ENCODE measurements at regions not wholly inside any gene's neighbourhood (a gene's known extent, or its start where the extent isn't known, plus 50 kb on each side); places are given as distances from the start of the nearest gene placed in this dataset.

- Histone ChIP-seq H3K79me2 (ENCODE audit: insufficient read depth, low read length) (no peaks in the 10 kb centered on the region), H3K4me1 (ENCODE audit: insufficient read depth, low read length, poor library complexity, severe bottlenecking) (no peaks in the 10 kb centered on the region), H4K20me1 (ENCODE audit: insufficient read depth, low read length, poor library complexity, severe bottlenecking) (no peaks in the 10 kb centered on the region), H3K9me3 (ENCODE audit: insufficient read depth, low read depth, low read length) (no peaks in the 10 kb centered on the region), H3K27me3 (ENCODE audit: insufficient read depth, low read length, poor library complexity, severe bottlenecking) (no peaks in the 10 kb centered on the region), H3K4me2 (ENCODE audit: low read depth, low read length, poor library complexity, severe bottlenecking) (no peak overlapping the region), H3K36me3 (ENCODE audit: insufficient read depth, low read length) (no peaks in the 10 kb centered on the region), H3F3A (ENCODE audit: low read depth) (no peaks in the 10 kb centered on the region), H2AFZ (ENCODE audit: low read length) (no peak overlapping the region), H3K4me3 (ENCODE audit: low read length, poor library complexity, severe bottlenecking) (no peak overlapping the region), H3K9me2 (replicated peaks; ENCODE audit: low read depth, low read length) (no peaks in the 10 kb centered on the region), H3K9ac (ENCODE audit: low read depth, low read length, poor library complexity, severe bottlenecking) (no peak overlapping the region)
- TF ChIP-seq EZH2phosphoT487 (IDR thresholded peaks at IDR 0.05; ENCODE audit: borderline replicate concordance) = no peak
- no peak for TF ChIP-seq CTCF (conservative IDR thresholded peaks at IDR 0.05; ENCODE audit: low read length)
Observed at GRCh38 chr15:95120595-95120994, 889.2 kb downstream of the MCTP2 start.

GRCh38 chr15:95121191-95121590 lies 889.8 kb downstream of the MCTP2 start:
- Histone ChIP-seq H3K9ac (ENCODE audit: low read depth, low read length, poor library complexity, severe bottlenecking) (no peak overlapping the region), H3K9me3 (ENCODE audit: insufficient read depth, low read depth, low read length) (no peaks in the 10 kb centered on the region), H2AFZ (ENCODE audit: low read length) (no peak overlapping the region), H3K4me2 (ENCODE audit: low read depth, low read length, poor library complexity, severe bottlenecking) (no peak overlapping the region), H3F3A (ENCODE audit: low read depth) (no peaks in the 10 kb centered on the region), H3K4me1 (ENCODE audit: insufficient read depth, low read length, poor library complexity, severe bottlenecking) (no peaks in the 10 kb centered on the region), H3K27me3 (ENCODE audit: insufficient read depth, low read length, poor library complexity, severe bottlenecking) (no peaks in the 10 kb centered on the region), H3K4me3 (ENCODE audit: low read length, poor library complexity, severe bottlenecking) (no peak overlapping the region), H3K79me2 (ENCODE audit: insufficient read depth, low read length) (no peaks in the 10 kb centered on the region), H3K36me3 (ENCODE audit: insufficient read depth, low read length) (no peaks in the 10 kb centered on the region), H3K9me2 (replicated peaks; ENCODE audit: low read depth, low read length) (no peaks in the 10 kb centered on the region), H4K20me1 (ENCODE audit: insufficient read depth, low read length, poor library complexity, severe bottlenecking) (no peaks in the 10 kb centered on the region)
- no peak for TF ChIP-seq CTCF (conservative IDR thresholded peaks at IDR 0.05; ENCODE audit: low read length)
- no peak for TF ChIP-seq EZH2phosphoT487 (IDR thresholded peaks at IDR 0.05; ENCODE audit: borderline replicate concordance)

DNA sequence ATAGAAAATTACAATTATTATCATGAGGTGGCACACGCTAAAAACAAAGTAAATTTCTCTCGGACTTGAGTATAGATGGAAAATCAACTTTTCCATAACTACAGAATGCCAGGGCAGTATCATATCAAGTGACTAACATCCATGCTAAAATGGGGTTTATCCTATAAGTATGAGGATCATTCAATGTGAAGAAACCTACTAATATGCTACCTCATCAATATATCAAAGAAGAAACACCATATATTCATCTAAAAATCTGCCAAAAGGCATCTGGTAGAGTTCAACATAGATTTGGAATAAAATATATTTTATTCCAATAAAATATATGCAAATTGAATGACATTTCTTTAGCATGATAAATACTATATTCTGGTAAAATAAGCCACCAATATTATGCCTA lies 894.4 kb downstream of the MCTP2 start:
- no peaks in the 10 kb centered on the region for H3K4me1 ChIP-seq (ENCODE audit: insufficient read depth, low read length, poor library complexity, severe bottlenecking)
- H3K36me3 ChIP-seq (ENCODE audit: insufficient read depth, low read length) = no peaks in the 10 kb centered on the region
- no peaks in the 10 kb centered on the region for H4K20me1 ChIP-seq (ENCODE audit: insufficient read depth, low read length, poor library complexity, severe bottlenecking)
- H3K27me3 ChIP-seq (ENCODE audit: insufficient read depth, low read length, poor library complexity, severe bottlenecking) = no peaks in the 10 kb centered on the region
- TF ChIP-seq EZH2phosphoT487 (IDR thresholded peaks at IDR 0.05; ENCODE audit: borderline replicate concordance) (no peak), CTCF (conservative IDR thresholded peaks at IDR 0.05; ENCODE audit: low read length) (no peak)
- no peaks in the 10 kb centered on the region for H3K9me3 ChIP-seq (ENCODE audit: insufficient read depth, low read depth, low read length)
- H3K9me2 ChIP-seq (replicated peaks; ENCODE audit: low read depth, low read length) = no peaks in the 10 kb centered on the region
- H3K9ac ChIP-seq (ENCODE audit: low read depth, low read length, poor library complexity, severe bottlenecking) = no peak overlapping the region
- H3K4me2 ChIP-seq (ENCODE audit: low read depth, low read length, poor library complexity, severe bottlenecking) = no peak overlapping the region
- no peaks in the 10 kb centered on the region for H3F3A ChIP-seq (ENCODE audit: low read depth)
- H2AFZ ChIP-seq (ENCODE audit: low read length) = no peak overlapping the region
- H3K4me3 ChIP-seq (ENCODE audit: low read length, poor library complexity, severe bottlenecking) = no peak overlapping the region
- no peaks in the 10 kb centered on the region for H3K79me2 ChIP-seq (ENCODE audit: insufficient read depth, low read length)
